GM12878 (cell line): ENCODE measurements at regions not wholly inside any gene's neighbourhood (a gene's known extent, or its start where the extent isn't known, plus 50 kb on each side); places are given as distances from the start of the nearest gene placed in this dataset.

Source experiments
- ASH2L ChIP-seq: fragments of 300-600, 200-600 bp; sonication (generic); IDR thresholded peaks from 2 replicates; pipeline ENCODE4 v1.6.1; 2017; ENCODE audit warnings: low read depth, mild to moderate bottlenecking, borderline replicate concordance
- BCL3 ChIP-seq: IDR thresholded peaks from 2 replicates; pipeline ENCODE4 v1.6.1; 2011; ENCODE audit warnings: borderline replicate concordance, low read depth, mild to moderate bottlenecking, moderate library complexity, low read length; ENCODE audit not compliant: insufficient read depth, poor library complexity, severe bottlenecking
- BCLAF1 ChIP-seq: fragments of 450-650 bp; IDR thresholded peaks from 2 replicates; pipeline ENCODE4 v1.6.1; 2017; ENCODE audit warnings: antibody characterized with exemption, mild to moderate bottlenecking, moderate library complexity
- CEBPB ChIP-seq, 2 experiments: fragments of 150-350 bp in 1 of 2; IDR thresholded peaks; 2 replicates each; pipeline ENCODE4 v1.6.1; 2012 to 2014; ENCODE audit warnings: low read depth in 2 of 2, low read length in 2 of 2, borderline replicate concordance in 1 of 2, inconsistent platforms in 1 of 2
- E4F1 ChIP-seq: fragments of 450-650 bp; IDR thresholded peaks from 2 replicates; pipeline ENCODE4 v1.6.1; 2018; ENCODE audit warnings: borderline replicate concordance, mild to moderate bottlenecking; ENCODE audit not compliant: partially characterized antibody
- EGR1 ChIP-seq, 2 experiments: IDR thresholded peaks; 1 replicate in 1 of 2; 2 replicates in 1 of 2; pipeline ENCODE4 v1.6.1; 2011 to 2012; ENCODE audit warnings: low read depth in 2 of 2, low read length in 2 of 2, borderline replicate concordance in 1 of 2, mild to moderate bottlenecking in 1 of 2, moderate library complexity in 1 of 2
- HDAC2 ChIP-seq: fragments of 200-600 bp; sonication (generic); IDR thresholded peaks from 2 replicates; pipeline ENCODE4 v1.6.1; 2017
- HSF1 ChIP-seq: fragments of 150-350 bp; IDR thresholded peaks from 2 replicates; pipeline ENCODE4 v1.6.1; 2014; ENCODE audit warnings: mild to moderate bottlenecking, low read depth, low read length
- IRF3 ChIP-seq: fragments of 450-650 bp; IDR thresholded peaks from 2 replicates; pipeline ENCODE4 v1.6.1; 2014; ENCODE audit warnings: mild to moderate bottlenecking
- MTA2 ChIP-seq: fragments of 450-650 bp; IDR thresholded peaks from 2 replicates; pipeline ENCODE4 v1.6.1; 2016; ENCODE audit warnings: low read depth, mild to moderate bottlenecking, moderate library complexity
- NR2F1 ChIP-seq: fragments of 450-650 bp; conservative IDR thresholded peaks from 2 replicates; pipeline ENCODE4 v1.6.1; 2017; ENCODE audit warnings: mild to moderate bottlenecking
- RAD51 ChIP-seq: fragments of 450-650 bp; IDR thresholded peaks from 2 replicates; pipeline ENCODE4 v1.6.1; 2016; ENCODE audit warnings: moderate library complexity, mild to moderate bottlenecking, inconsistent platforms
- RFX5 ChIP-seq: IDR thresholded peaks from 2 replicates; pipeline ENCODE4 v1.6.1; 2011; ENCODE audit warnings: low read depth, low read length, improper control_type of control experiment
- SIX5 ChIP-seq: IDR thresholded peaks from 2 replicates; pipeline ENCODE4 v1.6.1; 2011; ENCODE audit warnings: mild to moderate bottlenecking, low read depth, low read length, moderate library complexity; ENCODE audit not compliant: severe bottlenecking
- SREBF1 ChIP-seq: IDR thresholded peaks from 2 replicates; pipeline ENCODE4 v1.6.1; 2012; ENCODE audit warnings: mild to moderate bottlenecking, low read length
- USF2 ChIP-seq: IDR thresholded peaks from 2 replicates; pipeline ENCODE4 v1.6.1; 2011; ENCODE audit warnings: low read depth, low read length, improper control_type of control experiment, borderline replicate concordance
- ZNF217 ChIP-seq: fragments of 450-650 bp; IDR thresholded peaks from 2 replicates; pipeline ENCODE4 v1.6.1; 2017; ENCODE audit warnings: antibody characterized with exemption, mild to moderate bottlenecking
- ZNF622 ChIP-seq: fragments of 450-650 bp; IDR thresholded peaks from 2 replicates; pipeline ENCODE4 v1.6.1; 2017; ENCODE audit warnings: mild to moderate bottlenecking, inconsistent platforms

- no peak for TF ChIP-seq CEBPB (IDR thresholded peaks at IDR 0.05; ENCODE audit: borderline replicate concordance in 1 of 2, low read depth in 2 of 2, low read length in 2 of 2)
- no peak for TF ChIP-seq ZNF622
- TF ChIP-seq NR2F1 = peak; percentile 95
- no peak for TF ChIP-seq BCLAF1
- TF ChIP-seq USF2 = no peak
- no peak for TF ChIP-seq ASH2L
- TF ChIP-seq MTA2 = peak; percentile 87
- TF ChIP-seq EGR1 (IDR thresholded peaks at IDR 0.05; ENCODE audit: borderline replicate concordance in 1 of 2, low read depth in 2 of 2, low read length in 2 of 2) = no peak
- TF ChIP-seq RFX5 = no peak
- TF ChIP-seq BCL3 = no peak
- TF ChIP-seq HSF1 = no peak
- TF ChIP-seq RAD51 = peak; percentile 10; the same call in 1 of the 2 replicates
- 0 out of 2 replicates have a peak, but pooled peaks have one; percentile 7 for TF ChIP-seq ZNF217
- TF ChIP-seq SREBF1 = no peak
- no peak for TF ChIP-seq IRF3
- no peak for TF ChIP-seq HDAC2
- no peak for TF ChIP-seq E4F1
- no peak for TF ChIP-seq SIX5
Measured at GRCh38 chr12:14239350-14239934, 126.0 kb upstream of the ATF7IP start (continued).
